Activated CD8-positive, alpha-beta T cell treated with anti-CD3 and anti-CD28 coated beads for 36 hours (primary cell): ENCODE measurements at regions not wholly inside any gene's neighbourhood (a gene's known extent, or its start where the extent isn't known, plus 50 kb on each side); places are given as distances from the start of the nearest gene placed in this dataset.

Experiments
- ATAC-seq: fragments of 200-7000 bp; cut with Tn5 transposase; one replicate; pipeline ENCODE4 v1.10.0; 2021; ENCODE audit warnings: mild to moderate bottlenecking, moderate library complexity
- CTCF ChIA-PET: fragments of 350-600 bp; sonication (Branson Sonifier 250); formaldehyde crosslinking; loops from one replicate; lab custom pipeline; 2021; ENCODE audit warnings: antibody characterized with exemption; lab: Charles Lee
- POLR2A ChIA-PET: fragments of 350-600 bp; sonication (Branson Sonifier 250); formaldehyde crosslinking; loops from one replicate; lab custom pipeline; 2021; ENCODE audit warnings: antibody characterized with exemption; lab: Charles Lee
- DNase-seq: peaks from one replicate; pipeline ENCODE4 v3.0.0-alpha.2; 2020
- H3K27ac Mint-ChIP-seq: one replicate; pipeline ENCODE4 v1.8.0; 2021; ENCODE audit warnings: mild to moderate bottlenecking, mixed read lengths
- H3K27me3 Mint-ChIP-seq: one replicate; pipeline ENCODE4 v1.8.0; 2021; ENCODE audit warnings: mixed read lengths
- H3K36me3 Mint-ChIP-seq: one replicate; pipeline ENCODE4 v1.8.0; 2021; ENCODE audit warnings: low read depth, mixed read lengths
- H3K4me1 Mint-ChIP-seq: one replicate; pipeline ENCODE4 v1.8.0; 2021; ENCODE audit warnings: low read depth, mixed read lengths
- H3K4me3 Mint-ChIP-seq: one replicate; pipeline ENCODE4 v1.8.0; 2021; ENCODE audit warnings: mild to moderate bottlenecking, moderate library complexity, mixed read lengths
- H3K9me3 Mint-ChIP-seq: one replicate; pipeline ENCODE4 v1.8.0; 2021; ENCODE audit warnings: mixed read lengths
- CTCF ChIP-seq: fragments of 200-600 bp; IDR thresholded peaks from one replicate; pipeline ENCODE4 v1.8.0; 2022; ENCODE audit warnings: antibody characterized with exemption, mild to moderate bottlenecking
- intact Hi-C: fragments of 100-400 bp; cut with micrococcal nuclease; formaldehyde crosslinking; loops from one replicate; pipeline ENCODE4 v1.10.0; 2022

DNA sequence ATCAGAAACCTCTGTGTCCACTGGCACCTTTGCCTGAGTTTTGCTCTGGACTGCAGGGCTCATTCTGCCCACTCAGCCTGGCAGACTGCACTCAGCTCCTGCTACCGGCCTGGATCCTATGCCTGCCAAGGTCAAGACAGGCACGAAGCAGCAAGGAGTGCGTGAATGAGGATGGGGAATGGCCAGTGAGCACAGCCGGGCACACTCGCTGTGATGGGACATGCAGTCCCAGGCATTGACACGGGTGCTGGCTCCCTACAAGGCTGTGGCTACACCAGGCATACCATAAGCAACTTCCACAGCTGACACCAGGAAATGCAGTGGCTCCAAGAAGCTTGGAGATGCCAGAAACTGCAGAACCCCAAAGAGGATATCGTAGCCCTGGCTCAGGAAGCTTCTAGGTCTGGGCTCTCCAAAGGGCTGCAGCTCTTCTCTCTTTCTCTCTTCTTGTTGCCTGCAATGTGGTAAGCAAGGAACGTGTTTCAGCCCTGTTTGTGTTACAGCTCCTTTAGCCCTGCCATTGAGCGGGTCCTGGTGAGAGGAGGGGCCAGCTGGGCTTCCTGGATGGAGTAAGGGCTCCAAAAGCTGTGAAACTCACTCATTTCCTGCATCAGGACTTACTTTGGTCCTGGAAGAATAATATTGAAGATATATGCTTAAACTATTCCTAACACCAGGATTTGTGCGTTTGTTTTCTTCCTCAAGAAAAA, 832.6 kb upstream of the SLITRK5 start:
- ATAC-seq = no peak
- Mint-ChIP-seq H3K27ac (no peak overlapping the region), H3K36me3 (no peaks in the 10 kb centered on the region), H3K4me1 (no peaks in the 10 kb centered on the region), H3K27me3 (no peaks in the 10 kb centered on the region), H3K9me3 (peaks cover 19% of the 10 kb centered on the region), H3K4me3 (no peak overlapping the region)
- TF ChIP-seq CTCF = no peak
- ChIA-PET POLR2A (no interaction called here), CTCF (no interaction called here)
- intact Hi-C loops = no loop called here
- no peak for DNase-seq

DNA sequence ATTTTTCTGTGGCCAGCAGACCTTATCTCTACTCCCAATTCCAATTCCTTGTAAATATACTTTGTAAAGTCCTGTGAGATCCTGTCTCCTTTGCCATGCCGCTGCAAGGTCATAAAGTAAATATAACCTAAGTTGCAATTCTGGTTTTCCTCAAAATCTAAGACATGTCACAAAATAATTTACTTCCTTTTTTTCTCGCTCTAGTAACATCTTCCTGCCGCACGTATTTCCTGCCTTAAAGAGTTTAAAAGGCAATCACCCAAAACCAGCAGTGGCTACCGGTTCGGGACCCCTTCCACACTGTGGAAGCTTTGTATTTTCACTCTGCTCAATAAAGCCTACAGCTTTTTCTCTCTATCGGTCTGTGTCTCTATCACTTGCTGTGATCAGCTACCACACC, 832.0 kb upstream of the SLITRK5 start:
- intact Hi-C loops = no loop called here
- no peak overlapping the region for H3K4me3 Mint-ChIP-seq
- POLR2A ChIA-PET = interaction anchor here (0.6 kb wide), 1 partner anchor 1624 kb away, joined by 3 read pairs; no protein-coding TSS in a partner anchor
- no peaks in the 10 kb centered on the region for H3K36me3 Mint-ChIP-seq
- H3K27me3 Mint-ChIP-seq = no peaks in the 10 kb centered on the region
- CTCF ChIA-PET = no interaction called here
- TF ChIP-seq CTCF = no peak
- H3K27ac Mint-ChIP-seq = no peak overlapping the region
- DNase-seq (no peak), ATAC-seq (no peak)
- H3K9me3 Mint-ChIP-seq = peaks cover 17% of the 10 kb centered on the region
- no peaks in the 10 kb centered on the region for H3K4me1 Mint-ChIP-seq

DNA sequence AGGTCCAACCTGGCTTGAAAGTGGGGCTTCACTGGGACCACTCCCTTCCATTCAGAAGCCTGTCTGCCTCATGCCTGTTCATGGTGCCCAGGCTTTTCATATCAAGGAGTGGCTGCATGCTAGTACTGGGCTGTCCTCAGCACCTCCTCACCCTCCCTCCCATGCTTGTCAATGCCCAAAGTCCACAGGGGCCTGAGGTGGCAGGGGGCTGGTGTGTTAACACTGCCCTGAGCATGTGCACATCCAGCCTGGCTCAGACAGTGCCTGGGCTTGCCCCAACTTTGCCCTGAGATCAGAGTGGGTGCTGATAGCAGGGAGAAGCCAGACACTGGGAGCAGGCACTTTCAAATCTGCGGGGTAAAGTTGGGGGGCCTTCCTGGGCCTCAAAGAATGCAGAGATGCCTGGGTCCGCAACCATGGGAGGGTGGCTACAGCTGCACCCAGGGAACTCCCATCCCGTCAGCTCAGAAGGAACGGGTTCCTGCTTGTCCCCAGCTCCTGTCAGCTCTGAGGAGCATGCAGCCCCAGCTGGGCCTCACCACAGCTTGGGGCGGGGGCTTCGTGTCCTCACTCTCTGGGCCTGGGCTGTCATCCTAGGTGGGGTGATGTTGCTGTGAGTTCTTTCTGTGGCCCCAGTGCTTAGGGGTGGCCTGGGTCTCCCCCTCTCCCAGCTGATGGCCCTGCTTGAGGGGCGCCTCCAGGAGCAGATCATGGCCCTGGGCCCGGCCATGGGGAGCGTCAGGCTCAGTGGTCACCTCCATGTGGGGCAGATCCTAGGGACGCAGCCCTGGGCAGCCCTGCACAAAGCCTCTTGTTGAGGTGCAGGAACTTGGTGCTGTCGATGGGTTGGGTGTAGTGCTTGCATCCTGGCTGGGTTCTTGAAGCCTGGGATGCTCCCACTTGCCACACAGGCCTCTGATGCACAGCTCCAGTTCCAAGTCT, 830.6 kb upstream of the SLITRK5 start:
- Mint-ChIP-seq H3K4me3 (no peak overlapping the region), H3K9me3 (peaks cover 12% of the 10 kb centered on the region), H3K4me1 (no peaks in the 10 kb centered on the region), H3K27ac (no peak overlapping the region), H3K36me3 (no peaks in the 10 kb centered on the region), H3K27me3 (no peaks in the 10 kb centered on the region)
- DNase-seq (no peak), ATAC-seq (no peak)
- ChIA-PET CTCF (no interaction called here), POLR2A (no interaction called here)
- intact Hi-C loops = no loop called here
- TF ChIP-seq CTCF = no peak

GRCh38 chr13:86841264-86841663, 829.9 kb upstream of the SLITRK5 start:
- CTCF ChIA-PET = no interaction called here
- Mint-ChIP-seq H3K27me3 (no peaks in the 10 kb centered on the region), H3K27ac (no peak overlapping the region), H3K36me3 (no peaks in the 10 kb centered on the region), H3K9me3 (peaks cover 11% of the 10 kb centered on the region), H3K4me1 (no peaks in the 10 kb centered on the region), H3K4me3 (no peak overlapping the region)
- DNase-seq (no peak), ATAC-seq (no peak)
- intact Hi-C loops = no loop called here
- POLR2A ChIA-PET = no interaction called here
- TF ChIP-seq CTCF = no peak

- ATAC-seq (no peak), DNase-seq (no peak)
- Mint-ChIP-seq H3K9me3 (peaks cover 1% of the 10 kb centered on the region), H3K27ac (no peak overlapping the region), H3K36me3 (no peaks in the 10 kb centered on the region), H3K4me3 (no peak overlapping the region), H3K27me3 (no peaks in the 10 kb centered on the region), H3K4me1 (no peaks in the 10 kb centered on the region)
- ChIA-PET POLR2A (no interaction called here), CTCF (no interaction called here)
- no peak for TF ChIP-seq CTCF
- intact Hi-C loops = no loop called here
Observed at GRCh38 chr13:86846501-86846900, 824.7 kb upstream of the SLITRK5 start.
